ENCODE measurements at regions not wholly inside any gene's neighbourhood (a gene's known extent, or its start where the extent isn't known, plus 50 kb on each side); places are given as distances from the start of the nearest gene placed in this dataset.

DNA sequence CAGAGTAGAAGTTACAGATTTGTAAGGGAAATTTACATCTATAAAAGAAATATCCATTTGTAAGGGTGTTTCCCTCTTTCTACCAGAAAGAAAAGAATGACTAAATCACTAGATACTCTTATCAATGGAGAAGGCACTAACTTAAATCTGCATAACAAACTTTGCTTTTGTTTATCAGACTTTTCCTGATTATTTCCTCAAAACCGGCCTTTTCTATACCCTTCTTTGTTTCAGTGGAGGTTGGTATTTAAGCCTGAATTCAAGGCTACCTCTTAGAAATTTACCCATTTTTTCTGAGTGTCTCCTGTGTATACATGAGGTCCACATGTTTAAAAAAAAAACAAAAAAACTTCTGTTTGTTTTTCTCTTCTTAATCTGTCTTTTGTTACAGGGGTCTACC is 80.4 kb upstream of the GRPR start:
- H3K27ac ChIP-seq, result no peak overlapping the region
- H3K9me3 ChIP-seq, result no peaks in the 10 kb centered on the region
- no peaks in the 10 kb centered on the region for H3K4me1 ChIP-seq (ENCODE audit: control insufficient read depth in 1 of 2, insufficient read depth in 1 of 2, low read depth in 1 of 2, low read length in 1 of 2)
- H3K36me3 ChIP-seq, result no peaks in the 10 kb centered on the region
- TF ChIP-seq, protein P1, sequence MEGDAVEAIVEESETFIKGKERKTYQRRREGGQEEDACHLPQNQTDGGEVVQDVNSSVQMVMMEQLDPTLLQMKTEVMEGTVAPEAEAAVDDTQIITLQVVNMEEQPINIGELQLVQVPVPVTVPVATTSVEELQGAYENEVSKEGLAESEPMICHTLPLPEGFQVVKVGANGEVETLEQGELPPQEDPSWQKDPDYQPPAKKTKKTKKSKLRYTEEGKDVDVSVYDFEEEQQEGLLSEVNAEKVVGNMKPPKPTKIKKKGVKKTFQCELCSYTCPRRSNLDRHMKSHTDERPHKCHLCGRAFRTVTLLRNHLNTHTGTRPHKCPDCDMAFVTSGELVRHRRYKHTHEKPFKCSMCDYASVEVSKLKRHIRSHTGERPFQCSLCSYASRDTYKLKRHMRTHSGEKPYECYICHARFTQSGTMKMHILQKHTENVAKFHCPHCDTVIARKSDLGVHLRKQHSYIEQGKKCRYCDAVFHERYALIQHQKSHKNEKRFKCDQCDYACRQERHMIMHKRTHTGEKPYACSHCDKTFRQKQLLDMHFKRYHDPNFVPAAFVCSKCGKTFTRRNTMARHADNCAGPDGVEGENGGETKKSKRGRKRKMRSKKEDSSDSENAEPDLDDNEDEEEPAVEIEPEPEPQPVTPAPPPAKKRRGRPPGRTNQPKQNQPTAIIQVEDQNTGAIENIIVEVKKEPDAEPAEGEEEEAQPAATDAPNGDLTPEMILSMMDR (IDR thresholded peaks at IDR 0.05), result no peak
- no peaks in the 10 kb centered on the region for H3K27me3 ChIP-seq
- no peak overlapping the region for H3K4me3 ChIP-seq (ENCODE audit: low read depth in 1 of 2, low read length in 1 of 2)

DNA sequence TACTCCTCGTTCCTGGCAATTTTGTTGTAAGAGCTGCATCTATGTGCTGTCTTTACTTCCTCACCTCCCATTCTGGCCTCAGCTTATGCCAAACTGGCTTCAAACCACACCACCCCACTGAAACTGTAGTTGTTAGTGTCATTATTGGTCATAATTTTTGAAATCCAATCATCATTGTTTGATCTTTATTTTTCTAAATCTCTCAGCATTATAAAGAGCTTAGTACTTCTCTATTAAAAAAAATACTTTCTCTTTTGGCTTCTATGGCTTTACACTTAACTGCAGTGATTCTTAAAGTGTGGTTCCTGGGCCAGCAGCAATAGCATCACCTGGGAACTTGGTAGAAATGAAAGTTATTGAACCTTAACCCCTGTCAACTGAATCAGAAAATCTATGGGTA is 83.5 kb upstream of the GRPR start:
- no peak overlapping the region for H3K4me3 ChIP-seq (ENCODE audit: low read depth in 1 of 2, low read length in 1 of 2)
- H3K4me1 ChIP-seq (ENCODE audit: control insufficient read depth in 1 of 2, insufficient read depth in 1 of 2, low read depth in 1 of 2, low read length in 1 of 2), result no peaks in the 10 kb centered on the region
- no peak overlapping the region for H3K27ac ChIP-seq
- H3K36me3 ChIP-seq, result no peaks in the 10 kb centered on the region
- TF ChIP-seq, protein P1 (IDR thresholded peaks at IDR 0.05), result no peak
- no peaks in the 10 kb centered on the region for H3K9me3 ChIP-seq
- no peaks in the 10 kb centered on the region for H3K27me3 ChIP-seq

DNA sequence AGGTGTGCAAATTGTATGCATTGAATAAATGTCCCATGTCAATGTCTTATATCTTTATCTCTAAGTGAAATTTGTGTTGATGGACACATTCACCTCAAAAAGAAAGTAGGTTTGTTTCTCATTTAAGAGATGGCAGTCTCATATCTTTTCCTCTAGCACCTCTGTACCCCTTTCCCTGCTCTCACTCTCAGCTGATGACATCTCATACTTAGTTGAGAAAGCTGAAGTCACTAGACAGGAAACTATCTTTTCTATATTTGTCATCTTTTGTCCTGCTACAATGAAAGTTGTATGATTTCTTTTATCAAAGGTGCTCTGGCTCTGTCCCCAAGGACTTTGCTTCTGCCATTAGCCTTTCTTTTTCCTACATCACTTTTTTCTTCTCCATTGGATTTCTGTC is 84.0 kb upstream of the GRPR start:
- Histone ChIP-seq H3K9me3 (no peaks in the 10 kb centered on the region), H3K4me1 (ENCODE audit: control insufficient read depth in 1 of 2, insufficient read depth in 1 of 2, low read depth in 1 of 2, low read length in 1 of 2) (no peaks in the 10 kb centered on the region), H3K4me3 (ENCODE audit: low read depth in 1 of 2, low read length in 1 of 2) (no peak overlapping the region), H3K36me3 (no peaks in the 10 kb centered on the region), H3K27ac (no peak overlapping the region), H3K27me3 (no peaks in the 10 kb centered on the region)
- TF ChIP-seq, protein P1 (IDR thresholded peaks at IDR 0.05), result no peak

DNA sequence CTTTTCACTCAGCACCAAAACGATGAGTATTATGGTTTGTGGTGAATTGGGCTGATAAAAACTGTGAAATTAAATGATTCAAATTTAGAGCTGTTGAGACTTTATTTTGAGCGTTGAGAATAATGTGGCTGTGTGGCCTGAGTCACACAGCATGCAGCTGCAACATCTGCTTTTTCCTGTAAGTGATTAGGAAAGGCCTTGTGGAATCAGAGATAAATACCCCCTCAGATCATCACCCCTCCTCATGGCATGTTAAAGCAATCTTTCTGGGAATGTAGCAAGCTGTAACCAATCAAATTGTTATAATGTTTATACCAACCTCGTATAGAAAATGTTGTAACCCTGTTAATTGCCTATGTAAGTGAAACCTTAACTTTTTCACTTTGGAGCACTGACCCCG is 90.0 kb upstream of the GRPR start:
- TF ChIP-seq, protein P1 (IDR thresholded peaks at IDR 0.05), result no peak
- H3K9me3 ChIP-seq, result no peaks in the 10 kb centered on the region
- no peak overlapping the region for H3K27ac ChIP-seq

DNA sequence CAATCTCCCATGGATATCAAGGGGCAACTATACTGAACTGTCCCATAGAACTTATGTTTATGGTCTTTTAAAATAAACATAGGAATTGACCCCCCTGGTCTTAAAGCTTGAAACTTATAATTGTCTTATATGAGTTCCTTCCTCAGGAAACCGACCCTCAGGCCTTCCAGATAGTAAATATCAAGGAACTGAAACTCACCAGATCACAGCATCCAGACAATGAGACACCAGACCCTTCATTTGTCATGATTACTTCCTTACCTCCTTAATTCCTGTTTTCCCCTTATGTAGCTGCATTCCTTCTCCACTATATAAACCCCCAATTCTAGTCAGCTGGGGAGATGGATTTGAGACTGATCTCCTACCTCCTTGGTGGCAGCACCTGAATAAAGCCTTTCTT is 94.8 kb upstream of the GRPR start:
- Histone ChIP-seq H3K9me3 (no peaks in the 10 kb centered on the region), H3K4me3 (ENCODE audit: low read depth in 1 of 2, low read length in 1 of 2) (no peak overlapping the region), H3K36me3 (no peaks in the 10 kb centered on the region), H3K4me1 (ENCODE audit: control insufficient read depth in 1 of 2, insufficient read depth in 1 of 2, low read depth in 1 of 2, low read length in 1 of 2) (peaks cover 0 to 4% of the 10 kb centered on the region in 2 experiments), H3K27me3 (no peaks in the 10 kb centered on the region), H3K27ac (no peak overlapping the region)
- TF ChIP-seq, protein P1 (IDR thresholded peaks at IDR 0.05), result no peak

More for the DNA sequence above, 90.0 kb upstream of the GRPR start:
- H3K36me3 ChIP-seq, result no peaks in the 10 kb centered on the region
- no peaks in the 10 kb centered on the region for H3K27me3 ChIP-seq
- H3K4me1 ChIP-seq (ENCODE audit: control insufficient read depth in 1 of 2, insufficient read depth in 1 of 2, low read depth in 1 of 2, low read length in 1 of 2), result peaks cover 0 to 4% of the 10 kb centered on the region in 2 experiments
- no peak overlapping the region for H3K4me3 ChIP-seq (ENCODE audit: low read depth in 1 of 2, low read length in 1 of 2)

Data from neutrophil (primary cell).